GM19351 (cell line): ENCODE measurements at regions not wholly inside any gene's neighbourhood (a gene's known extent, or its start where the extent isn't known, plus 50 kb on each side); places are given as distances from the start of the nearest gene placed in this dataset.
"Not testable (repeated sequence)": the region's sequence is repeated elsewhere in the genome, so short reads cannot be mapped to it uniquely, and the experiment has no call there.

Experiments
- ATAC-seq: cut with Tn5 transposase; IDR thresholded peaks from one replicate; pipeline ENCODE4 v1.9.1; 2021; ENCODE audit warnings: mild to moderate bottlenecking, moderate library complexity; ENCODE audit not compliant: unreplicated experiment

- ATAC-seq = no peak
Measured at GRCh38 chr21:22703521-22703920, 1705.3 kb downstream of the NCAM2 start.

- ATAC-seq = no peak
Measured at GRCh38 chr21:22710721-22711120, 1712.5 kb downstream of the NCAM2 start.

- no peak for ATAC-seq
Measured at GRCh38 chr21:22711636-22712035, 1713.4 kb downstream of the NCAM2 start.

GRCh38 chr21:22725436-22725835 lies 1727.2 kb downstream of the NCAM2 start:
- ATAC-seq = no peak

GRCh38 chr21:22728091-22728490 lies 1729.9 kb downstream of the NCAM2 start:
- ATAC-seq = no peak

GRCh38 chr21:22743085-22743484 lies 1744.9 kb downstream of the NCAM2 start:
- no peak for ATAC-seq

- ATAC-seq = no peak
Measured at GRCh38 chr21:22754746-22755145, 1756.5 kb downstream of the NCAM2 start.

GRCh38 chr21:22758478-22758877 lies 1760.3 kb downstream of the NCAM2 start:
- ATAC-seq = no peak

- ATAC-seq = no peak
Measured at GRCh38 chr21:22762463-22762862, 1764.3 kb downstream of the NCAM2 start.

GRCh38 chr21:22763442-22763841 lies 1765.2 kb downstream of the NCAM2 start:
- no peak for ATAC-seq

- ATAC-seq = no peak
Measured at GRCh38 chr21:22764222-22764621, 1766.0 kb downstream of the NCAM2 start.

GRCh38 chr21:22791376-22791775 lies 1793.2 kb downstream of the NCAM2 start:
- no peak for ATAC-seq

GRCh38 chr21:22791986-22792560 lies 1793.9 kb downstream of the NCAM2 start:
- ATAC-seq = peak; percentile 69

- no peak for ATAC-seq
Measured at GRCh38 chr21:22795091-22795490, 1796.9 kb downstream of the NCAM2 start.

GRCh38 chr21:22795644-22796043 lies 1797.4 kb downstream of the NCAM2 start:
- ATAC-seq = no peak

GRCh38 chr21:22796147-22796546 lies 1797.9 kb downstream of the NCAM2 start:
- ATAC-seq = no peak

GRCh38 chr21:22804151-22804550 lies 1805.9 kb downstream of the NCAM2 start:
- no peak for ATAC-seq

- ATAC-seq = no peak
Measured at GRCh38 chr21:22806278-22806677, 1808.1 kb downstream of the NCAM2 start.

GRCh38 chr21:22813201-22813600 lies 1815.0 kb downstream of the NCAM2 start:
- ATAC-seq = no peak

GRCh38 chr21:22818681-22819485 lies 1820.7 kb downstream of the NCAM2 start:
- not testable (repeated sequence) for ATAC-seq

- no peak for ATAC-seq
Measured at GRCh38 chr21:22827422-22827821, 1829.2 kb downstream of the NCAM2 start.

GRCh38 chr21:22842875-22843274 lies 1844.7 kb downstream of the NCAM2 start:
- ATAC-seq = no peak

- ATAC-seq = no peak
Measured at GRCh38 chr21:22855581-22855980, 1857.4 kb downstream of the NCAM2 start.
